ENCODE measurements at regions not wholly inside any gene's neighbourhood (a gene's known extent, or its start where the extent isn't known, plus 50 kb on each side); places are given as distances from the start of the nearest gene placed in this dataset.
"Not testable (repeated sequence)": the region's sequence is repeated elsewhere in the genome, so short reads cannot be mapped to it uniquely, and the experiment has no call there.

- Histone ChIP-seq H3K14ac (ENCODE audit: low read length) (no peak overlapping the region), H2BK12ac (ENCODE audit: low read length) (no peak overlapping the region), H3K4me2 (ENCODE audit: low read length) (no peak overlapping the region), H3K23ac (ENCODE audit: low read length) (no peak overlapping the region), H3K79me2 (ENCODE audit: control insufficient read depth, insufficient read depth, low read length, poor library complexity) (no peaks in the 10 kb centered on the region), H4K12ac (ENCODE audit: low read depth, low read length) (no peak overlapping the region), H3K36me3 (ENCODE audit: control insufficient read depth in 1 of 2, insufficient read depth in 2 of 2, low read length in 2 of 2) (no peaks in the 10 kb centered on the region), H3K27me3 (ENCODE audit: insufficient read depth, low read length) (no peaks in the 10 kb centered on the region), H3K18ac (ENCODE audit: low read length) (no peak overlapping the region), H3K4me3 (ENCODE audit: low read depth, low read length) (no peak overlapping the region), H3K9me3 (ENCODE audit: insufficient read depth, low read depth, low read length) (no peaks in the 10 kb centered on the region), H4K91ac (ENCODE audit: low read depth, low read length) (no peak overlapping the region), H2BK120ac (ENCODE audit: insufficient read depth, low read length, poor library complexity) (no peak overlapping the region), H4K8ac (ENCODE audit: low read depth, low read length) (no peak overlapping the region), H2AFZ (ENCODE audit: insufficient read depth, low read length, poor library complexity) (no peak overlapping the region), H2BK5ac (ENCODE audit: low read depth, low read length, poor library complexity) (no peak overlapping the region), H2AK5ac (ENCODE audit: low read length) (no peak overlapping the region), H3K79me1 (ENCODE audit: low read length) (no peaks in the 10 kb centered on the region), H3K4me1 (ENCODE audit: control insufficient read depth in 1 of 2, insufficient read depth in 2 of 2, low read length in 2 of 2) (no peaks in the 10 kb centered on the region), H3K9ac (ENCODE audit: low read length) (no peak overlapping the region), H3K27ac (ENCODE audit: low read depth, low read length) (no peak overlapping the region), H3K4ac (ENCODE audit: low read depth, low read length) (no peak overlapping the region)
- no CpG with 5 or more reads among the region's 18 CpGs for WGBS (ENCODE audit: extremely low coverage, insufficient coverage, insufficient read length)
- peak; percentile 50 to 84 for DNase-seq
These were observed 114.5 kb downstream of the ADRA2C start for GRCh38 chr4:3880615-3881120.

- DNase-seq; H3K27ac ChIP-seq (ENCODE audit: low read depth, low read length); H3K9me3 ChIP-seq (ENCODE audit: insufficient read depth, low read depth, low read length); H3K79me1 ChIP-seq (ENCODE audit: low read length); H3K4me2 ChIP-seq (ENCODE audit: low read length); H3K36me3 ChIP-seq (ENCODE audit: control insufficient read depth in 1 of 2, insufficient read depth in 2 of 2, low read length in 2 of 2); H4K91ac ChIP-seq (ENCODE audit: low read depth, low read length); H2BK12ac ChIP-seq (ENCODE audit: low read length); H3K18ac ChIP-seq (ENCODE audit: low read length); H3K4me3 ChIP-seq (ENCODE audit: low read depth, low read length); H4K12ac ChIP-seq (ENCODE audit: low read depth, low read length); H2AK5ac ChIP-seq (ENCODE audit: low read length); H3K79me2 ChIP-seq (ENCODE audit: control insufficient read depth, insufficient read depth, low read length, poor library complexity); H3K9ac ChIP-seq (ENCODE audit: low read length); H3K4ac ChIP-seq (ENCODE audit: low read depth, low read length); H2AFZ ChIP-seq (ENCODE audit: insufficient read depth, low read length, poor library complexity); H4K8ac ChIP-seq (ENCODE audit: low read depth, low read length); H3K27me3 ChIP-seq (ENCODE audit: insufficient read depth, low read length); H2BK120ac ChIP-seq (ENCODE audit: insufficient read depth, low read length, poor library complexity); H2BK5ac ChIP-seq (ENCODE audit: low read depth, low read length, poor library complexity); H3K14ac ChIP-seq (ENCODE audit: low read length); H3K23ac ChIP-seq (ENCODE audit: low read length); H3K4me1 ChIP-seq (ENCODE audit: control insufficient read depth in 1 of 2, insufficient read depth in 2 of 2, low read length in 2 of 2): not testable (repeated sequence)
- no CpG with 5 or more reads among the region's 12 CpGs for WGBS (ENCODE audit: extremely low coverage, insufficient coverage, insufficient read length)
These were observed 116.2 kb downstream of the ADRA2C start for GRCh38 chr4:3882316-3882885.

- not testable (repeated sequence) for H2AK5ac ChIP-seq (ENCODE audit: low read length); H3K18ac ChIP-seq (ENCODE audit: low read length); H3K4me1 ChIP-seq (ENCODE audit: control insufficient read depth in 1 of 2, insufficient read depth in 2 of 2, low read length in 2 of 2); H3K9me3 ChIP-seq (ENCODE audit: insufficient read depth, low read depth, low read length); H3K36me3 ChIP-seq (ENCODE audit: control insufficient read depth in 1 of 2, insufficient read depth in 2 of 2, low read length in 2 of 2); H3K79me1 ChIP-seq (ENCODE audit: low read length); H2BK12ac ChIP-seq (ENCODE audit: low read length); H4K8ac ChIP-seq (ENCODE audit: low read depth, low read length); H3K14ac ChIP-seq (ENCODE audit: low read length); H4K12ac ChIP-seq (ENCODE audit: low read depth, low read length); H3K27ac ChIP-seq (ENCODE audit: low read depth, low read length); H3K4me2 ChIP-seq (ENCODE audit: low read length); DNase-seq; H2BK5ac ChIP-seq (ENCODE audit: low read depth, low read length, poor library complexity); H3K4ac ChIP-seq (ENCODE audit: low read depth, low read length); H4K91ac ChIP-seq (ENCODE audit: low read depth, low read length); H2AFZ ChIP-seq (ENCODE audit: insufficient read depth, low read length, poor library complexity); H2BK120ac ChIP-seq (ENCODE audit: insufficient read depth, low read length, poor library complexity); H3K4me3 ChIP-seq (ENCODE audit: low read depth, low read length); H3K23ac ChIP-seq (ENCODE audit: low read length); H3K79me2 ChIP-seq (ENCODE audit: control insufficient read depth, insufficient read depth, low read length, poor library complexity); H3K27me3 ChIP-seq (ENCODE audit: insufficient read depth, low read length); H3K9ac ChIP-seq (ENCODE audit: low read length)
- WGBS (ENCODE audit: extremely low coverage, insufficient coverage, insufficient read length), result no CpG with 5 or more reads among the region's 5 CpGs
These were observed 118.1 kb downstream of the ADRA2C start for GRCh38 chr4:3884261-3884660.

- not testable (repeated sequence) for H4K8ac ChIP-seq (ENCODE audit: low read depth, low read length); H2AK5ac ChIP-seq (ENCODE audit: low read length); H3K23ac ChIP-seq (ENCODE audit: low read length); H3K79me2 ChIP-seq (ENCODE audit: control insufficient read depth, insufficient read depth, low read length, poor library complexity); H4K91ac ChIP-seq (ENCODE audit: low read depth, low read length); H3K14ac ChIP-seq (ENCODE audit: low read length); H3K79me1 ChIP-seq (ENCODE audit: low read length); H3K4ac ChIP-seq (ENCODE audit: low read depth, low read length); H2BK120ac ChIP-seq (ENCODE audit: insufficient read depth, low read length, poor library complexity); H3K18ac ChIP-seq (ENCODE audit: low read length); H3K9ac ChIP-seq (ENCODE audit: low read length); H3K4me2 ChIP-seq (ENCODE audit: low read length); H3K36me3 ChIP-seq (ENCODE audit: control insufficient read depth in 1 of 2, insufficient read depth in 2 of 2, low read length in 2 of 2); H4K12ac ChIP-seq (ENCODE audit: low read depth, low read length); H3K27ac ChIP-seq (ENCODE audit: low read depth, low read length); H3K4me3 ChIP-seq (ENCODE audit: low read depth, low read length); H3K9me3 ChIP-seq (ENCODE audit: insufficient read depth, low read depth, low read length); H3K27me3 ChIP-seq (ENCODE audit: insufficient read depth, low read length); H2AFZ ChIP-seq (ENCODE audit: insufficient read depth, low read length, poor library complexity); H2BK5ac ChIP-seq (ENCODE audit: low read depth, low read length, poor library complexity); H2BK12ac ChIP-seq (ENCODE audit: low read length)
- H3K4me1 ChIP-seq (ENCODE audit: control insufficient read depth in 1 of 2, insufficient read depth in 2 of 2, low read length in 2 of 2), result peaks cover 11% of the 10 kb centered on the region in 2 experiments
- no CpG with 5 or more reads among the region's 8 CpGs for WGBS (ENCODE audit: extremely low coverage, insufficient coverage, insufficient read length)
- peak; percentile 18 to 42 for DNase-seq
These were observed 127.4 kb downstream of the ADRA2C start for GRCh38 chr4:3893590-3893989.

All from trophoblast cell (in vitro differentiated cells and primary cell).